Nephron progenitor cell (in vitro differentiated cells): ENCODE measurements at regions not wholly inside any gene's neighbourhood (a gene's known extent, or its start where the extent isn't known, plus 50 kb on each side); places are given as distances from the start of the nearest gene placed in this dataset.

Experiments
- DNase-seq: peaks from one replicate; pipeline ENCODE4 v3.0.0; 2021
- H3K27ac Mint-ChIP-seq: 2 replicates; pipeline ENCODE4 v1.8.0; 2021; ENCODE audit warnings: mild to moderate bottlenecking, moderate library complexity, mixed read lengths
- H3K27me3 Mint-ChIP-seq: 2 replicates; pipeline ENCODE4 v1.8.0; 2021; ENCODE audit warnings: mild to moderate bottlenecking, low read depth, mixed read lengths; ENCODE audit not compliant: poor library complexity
- H3K36me3 Mint-ChIP-seq: 2 replicates; pipeline ENCODE4 v1.8.0; 2021; ENCODE audit warnings: low read depth, mixed read lengths
- H3K4me1 Mint-ChIP-seq: 2 replicates; pipeline ENCODE4 v1.8.0; 2021; ENCODE audit warnings: mixed read lengths
- H3K4me3 Mint-ChIP-seq: 2 replicates; pipeline ENCODE4 v1.8.0; 2021; ENCODE audit warnings: mild to moderate bottlenecking, moderate library complexity, mixed read lengths
- H3K9me3 Mint-ChIP-seq: 2 replicates; pipeline ENCODE4 v1.8.0; 2021; ENCODE audit warnings: mild to moderate bottlenecking, moderate library complexity, mixed read lengths
- CTCF ChIP-seq: fragments of 200-600 bp; sonication (generic); IDR thresholded peaks from 2 replicates; pipeline ENCODE4 v1.5.0; 2021; ENCODE audit warnings: antibody characterized with exemption

GRCh38 chrX:23269923-23270322, 64.7 kb upstream of the PTCHD1 start:
- TF ChIP-seq CTCF: no peak
- H3K4me3 Mint-ChIP-seq: no peak overlapping the region
- peaks cover under 1% of the 10 kb centered on the region for H3K27me3 Mint-ChIP-seq
- H3K9me3 Mint-ChIP-seq: peaks cover 3% of the 10 kb centered on the region
- H3K36me3 Mint-ChIP-seq: no peaks in the 10 kb centered on the region
- no peak for DNase-seq
- no peak overlapping the region for H3K27ac Mint-ChIP-seq
- peaks cover 10% of the 10 kb centered on the region for H3K4me1 Mint-ChIP-seq

- DNase-seq: no peak
- TF ChIP-seq CTCF: no peak
- H3K27me3 Mint-ChIP-seq: peaks cover 2% of the 10 kb centered on the region
- no peaks in the 10 kb centered on the region for H3K36me3 Mint-ChIP-seq
- no peak overlapping the region for H3K27ac Mint-ChIP-seq
- H3K4me3 Mint-ChIP-seq: no peak overlapping the region
- peaks cover 3% of the 10 kb centered on the region for H3K9me3 Mint-ChIP-seq
- H3K4me1 Mint-ChIP-seq: peaks cover 10% of the 10 kb centered on the region
Observed at GRCh38 chrX:23271026-23271425, 63.6 kb upstream of the PTCHD1 start.

GRCh38 chrX:23276475-23276874, 58.2 kb upstream of the PTCHD1 start:
- Mint-ChIP-seq H3K9me3 (no peaks in the 10 kb centered on the region), H3K27ac (no peak overlapping the region), H3K27me3 (peaks cover 2% of the 10 kb centered on the region), H3K4me3 (no peak overlapping the region), H3K4me1 (no peaks in the 10 kb centered on the region), H3K36me3 (no peaks in the 10 kb centered on the region)
- TF ChIP-seq CTCF: no peak
- no peak for DNase-seq
